H9 (cell line): ENCODE measurements at regions not wholly inside any gene's neighbourhood (a gene's known extent, or its start where the extent isn't known, plus 50 kb on each side); places are given as distances from the start of the nearest gene placed in this dataset.

Experiments
- DNase-seq: peaks from one replicate; pipeline ENCODE4 v3.0.0-alpha.2; 2017
- H2AFZ ChIP-seq: one replicate; pipeline ENCODE4 v1.6.1; 2013; ENCODE audit warnings: mild to moderate bottlenecking, low read length, control low read depth, moderate library complexity
- H2AK5ac ChIP-seq: 2 replicates; pipeline ENCODE4 v1.6.1; 2013; ENCODE audit warnings: low read length, control low read depth, mixed read lengths; ENCODE audit not compliant: insufficient read length
- H2BK120ac ChIP-seq: one replicate; pipeline ENCODE4 v1.6.1; 2013; ENCODE audit warnings: low read depth, mild to moderate bottlenecking, low read length, control low read depth, inconsistent platforms; ENCODE audit not compliant: poor library complexity, severe bottlenecking
- H2BK12ac ChIP-seq: 2 replicates; pipeline ENCODE4 v1.6.1; 2013; ENCODE audit warnings: low read length, control low read depth, mixed read lengths, low read depth; ENCODE audit not compliant: insufficient read length
- H2BK15ac ChIP-seq: 2 replicates; pipeline ENCODE4 v1.6.1; 2013; ENCODE audit warnings: low read depth, low read length, control low read depth
- H2BK20ac ChIP-seq: one replicate; pipeline ENCODE4 v1.6.1; 2013; ENCODE audit warnings: low read depth, mild to moderate bottlenecking, low read length, control low read depth, inconsistent platforms; ENCODE audit not compliant: poor library complexity, severe bottlenecking
- H2BK5ac ChIP-seq: 2 replicates; pipeline ENCODE4 v1.6.1; 2013; ENCODE audit warnings: low read length, control low read depth, mixed read lengths; ENCODE audit not compliant: insufficient read length
- H3K14ac ChIP-seq: 2 replicates; pipeline ENCODE4 v1.6.1; 2013; ENCODE audit warnings: low read length, control low read depth; ENCODE audit not compliant: insufficient read depth
- H3K18ac ChIP-seq: 2 replicates; pipeline ENCODE4 v1.6.1; 2013; ENCODE audit warnings: low read depth, mild to moderate bottlenecking, mixed read lengths, low read length, control low read depth; ENCODE audit not compliant: insufficient read length
- H3K23ac ChIP-seq: 2 replicates; pipeline ENCODE4 v1.6.1; 2013; ENCODE audit warnings: low read length, control low read depth, mixed read lengths, low read depth; ENCODE audit not compliant: insufficient read length
- H3K23me2 ChIP-seq: 2 replicates; pipeline ENCODE4 v1.6.1; 2013; ENCODE audit warnings: low read depth, mild to moderate bottlenecking, mixed read lengths, low read length, control low read depth; ENCODE audit not compliant: insufficient read length, poor library complexity, severe bottlenecking
- H3K27ac ChIP-seq: 2 replicates; pipeline ENCODE4 v1.5.1; 2013; ENCODE audit warnings: low read length, control low read depth, mixed read lengths, low read depth; ENCODE audit not compliant: insufficient read length
- H3K27me3 ChIP-seq: 2 replicates; pipeline ENCODE4 v1.6.1; 2013; ENCODE audit warnings: low read length, control low read depth, inconsistent platforms; ENCODE audit not compliant: insufficient read depth
- H3K4ac ChIP-seq: 2 replicates; pipeline ENCODE4 v1.6.1; 2013; ENCODE audit warnings: low read depth, mild to moderate bottlenecking, control low read depth, inconsistent platforms, low read length, moderate library complexity
- H3K4me1 ChIP-seq: 2 replicates; pipeline ENCODE4 v1.6.1; 2013; ENCODE audit warnings: low read length, control low read depth, inconsistent platforms; ENCODE audit not compliant: insufficient read depth
- H3K4me2 ChIP-seq: 2 replicates; pipeline ENCODE4 v1.6.1; 2013; ENCODE audit warnings: low read length, control low read depth, mixed read lengths; ENCODE audit not compliant: insufficient read length, insufficient read depth
- H3K56ac ChIP-seq: 2 replicates; pipeline ENCODE4 v1.6.1; 2013; ENCODE audit warnings: low read depth, mild to moderate bottlenecking, mixed read lengths, low read length, control low read depth; ENCODE audit not compliant: insufficient read length
- H3K79me1 ChIP-seq: 2 replicates; pipeline ENCODE4 v1.6.1; 2013; ENCODE audit warnings: low read depth, mild to moderate bottlenecking, moderate library complexity, low read length, control low read depth, inconsistent platforms; ENCODE audit not compliant: insufficient read depth, poor library complexity, severe bottlenecking
- H3K79me2 ChIP-seq: 2 replicates; pipeline ENCODE4 v1.6.1; 2013; ENCODE audit warnings: low read length, control low read depth, inconsistent platforms; ENCODE audit not compliant: insufficient read depth
- H3K9ac ChIP-seq: 2 replicates; pipeline ENCODE4 v1.6.1; 2013; ENCODE audit warnings: low read length, control low read depth, mixed read lengths; ENCODE audit not compliant: insufficient read length; ENCODE audit errors: extremely low read depth
- H3K9me3 ChIP-seq: one replicate; pipeline ENCODE4 v1.6.1; 2013; ENCODE audit warnings: low read depth, low read length, inconsistent platforms; ENCODE audit not compliant: control insufficient read depth
- H3T11ph ChIP-seq: one replicate; pipeline ENCODE4 v1.6.1; 2013; ENCODE audit warnings: mild to moderate bottlenecking, low read length, control low read depth, inconsistent platforms
- H4K20me1 ChIP-seq: one replicate; pipeline ENCODE4 v1.6.1; 2013; ENCODE audit not compliant: control insufficient read depth, insufficient read length, insufficient read depth
- H4K5ac ChIP-seq: 2 replicates; pipeline ENCODE4 v1.6.1; 2013; ENCODE audit warnings: low read depth, mild to moderate bottlenecking, mixed read lengths, low read length, control low read depth; ENCODE audit not compliant: insufficient read length
- H4K8ac ChIP-seq: replicated peaks from 2 replicates; pipeline ENCODE4 v1.6.1; 2013; ENCODE audit warnings: low read length, control low read depth, mixed read lengths, low read depth; ENCODE audit not compliant: insufficient read length
- H4K91ac ChIP-seq: 2 replicates; pipeline ENCODE4 v1.6.1; 2013; ENCODE audit warnings: low read depth, mild to moderate bottlenecking, moderate library complexity, mixed read lengths, low read length, control low read depth; ENCODE audit not compliant: insufficient read length
- H3K27ac Mint-ChIP-seq, 3 experiments: 2 replicates in 2 of 3; 3 replicates in 1 of 3; pipeline ENCODE4 v1.8.0; 2020 to 2021; ENCODE audit warnings: mixed read lengths in 3 of 3, mild to moderate bottlenecking in 1 of 3, moderate library complexity in 1 of 3
- H3K27me3 Mint-ChIP-seq: 2 replicates; pipeline ENCODE4 v1.8.0; 2021; ENCODE audit warnings: low read depth, mild to moderate bottlenecking, moderate library complexity, mixed read lengths
- H3K36me3 Mint-ChIP-seq, 3 experiments: 2 replicates in 2 of 3; 3 replicates in 1 of 3; pipeline ENCODE4 v1.8.0; 2020 to 2021; ENCODE audit warnings: low read depth in 3 of 3, mixed read lengths in 3 of 3; ENCODE audit not compliant: insufficient read depth in 1 of 3
- H3K4me1 Mint-ChIP-seq, 2 experiments: 2 replicates each; pipeline ENCODE4 v1.8.0; 2020; ENCODE audit warnings: mixed read lengths in 2 of 2
- H3K4me3 Mint-ChIP-seq, 2 experiments: 2 replicates in 1 of 2; 3 replicates in 1 of 2; pipeline ENCODE4 v1.8.0; 2020 to 2021; ENCODE audit warnings: mild to moderate bottlenecking in 2 of 2, mixed read lengths in 2 of 2, moderate library complexity in 1 of 2
- H3K9me3 Mint-ChIP-seq, 2 experiments: 2 replicates in 1 of 2; 3 replicates in 1 of 2; pipeline ENCODE4 v1.8.0; 2020; ENCODE audit warnings: mild to moderate bottlenecking in 2 of 2, mixed read lengths in 2 of 2, moderate library complexity in 1 of 2
- WGBS: extraction: QIAGEN DNeasy Blood & Tissue Kit; methylation state at CpG from one replicate; pipeline ENCODE4 v1.1.7; 2013; ENCODE audit warnings: missing lambda C conversion rate, low lambda C conversion rate, mixed read lengths; ENCODE audit not compliant: insufficient read length; ENCODE audit errors: extremely low coverage; 5-methylcytosine and 5-hydroxymethylcytosine counted together
- TF ChIP-seq, protein P1 (sequence below): fragments of 200-600 bp; sonication (generic); conservative IDR thresholded peaks from 3 replicates; pipeline ENCODE4 v1.8.0; 2021; ENCODE audit warnings: antibody characterized with exemption, mild to moderate bottlenecking

DNA sequence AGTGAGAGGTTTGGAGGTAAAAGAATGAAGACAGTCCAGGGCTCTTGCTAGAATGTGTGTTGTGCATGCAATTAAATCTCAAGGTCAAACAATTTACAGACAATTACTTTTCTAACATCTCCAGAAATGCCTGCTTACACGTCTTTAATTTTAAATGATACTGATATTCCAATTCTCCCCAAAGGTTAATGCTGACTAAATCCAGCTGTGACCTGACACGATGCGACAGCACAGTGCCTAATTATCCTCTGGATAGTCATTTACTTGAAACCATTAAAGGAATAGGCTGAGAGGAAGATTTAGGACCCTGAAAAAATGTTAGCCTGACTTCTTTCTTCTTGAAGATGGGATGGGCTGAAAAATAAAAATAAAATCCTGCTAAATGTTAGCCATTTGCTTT, 178.2 kb upstream of the MMS22L start:
- Histone ChIP-seq H4K5ac (no peak overlapping the region), H3K18ac (no peak overlapping the region), H2BK5ac (no peak overlapping the region), H3K27ac (no peak overlapping the region), H3K4ac (no peak overlapping the region), H2AFZ (no peak overlapping the region), H3K14ac (no peak overlapping the region), H3T11ph (no peak overlapping the region), H3K4me1 (peaks cover 3% of the 10 kb centered on the region; the same call in 1 of the 2 replicates), H3K9me3 (no peaks in the 10 kb centered on the region), H3K79me1 (no peaks in the 10 kb centered on the region), H2BK12ac (no peak overlapping the region), H2BK120ac (no peak overlapping the region), H4K20me1 (no peaks in the 10 kb centered on the region), H4K91ac (no peak overlapping the region), H2AK5ac (no peak overlapping the region), H3K4me2 (no peak overlapping the region), H4K8ac (no peak overlapping the region), H3K9ac (no peak overlapping the region), H3K23ac (no peak overlapping the region), H2BK20ac (no peak overlapping the region), H3K27me3 (no peaks in the 10 kb centered on the region), H3K56ac (no peak overlapping the region), H3K23me2 (no peaks in the 10 kb centered on the region), H3K79me2 (no peaks in the 10 kb centered on the region), H2BK15ac (no peak overlapping the region)
- Mint-ChIP-seq H3K27ac (no peak overlapping the region), H3K36me3 (no peaks in the 10 kb centered on the region), H3K9me3 (no peaks in the 10 kb centered on the region), H3K4me3 (no peak overlapping the region), H3K27me3 (no peaks in the 10 kb centered on the region), H3K4me1 (peaks cover 10 to 21% of the 10 kb centered on the region in 2 experiments)
- TF ChIP-seq, protein P1, sequence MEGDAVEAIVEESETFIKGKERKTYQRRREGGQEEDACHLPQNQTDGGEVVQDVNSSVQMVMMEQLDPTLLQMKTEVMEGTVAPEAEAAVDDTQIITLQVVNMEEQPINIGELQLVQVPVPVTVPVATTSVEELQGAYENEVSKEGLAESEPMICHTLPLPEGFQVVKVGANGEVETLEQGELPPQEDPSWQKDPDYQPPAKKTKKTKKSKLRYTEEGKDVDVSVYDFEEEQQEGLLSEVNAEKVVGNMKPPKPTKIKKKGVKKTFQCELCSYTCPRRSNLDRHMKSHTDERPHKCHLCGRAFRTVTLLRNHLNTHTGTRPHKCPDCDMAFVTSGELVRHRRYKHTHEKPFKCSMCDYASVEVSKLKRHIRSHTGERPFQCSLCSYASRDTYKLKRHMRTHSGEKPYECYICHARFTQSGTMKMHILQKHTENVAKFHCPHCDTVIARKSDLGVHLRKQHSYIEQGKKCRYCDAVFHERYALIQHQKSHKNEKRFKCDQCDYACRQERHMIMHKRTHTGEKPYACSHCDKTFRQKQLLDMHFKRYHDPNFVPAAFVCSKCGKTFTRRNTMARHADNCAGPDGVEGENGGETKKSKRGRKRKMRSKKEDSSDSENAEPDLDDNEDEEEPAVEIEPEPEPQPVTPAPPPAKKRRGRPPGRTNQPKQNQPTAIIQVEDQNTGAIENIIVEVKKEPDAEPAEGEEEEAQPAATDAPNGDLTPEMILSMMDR, result no peak
- no peak for DNase-seq
- WGBS, result no CpG with 5 or more reads among the region's 3 CpGs
